ENCODE measurements at regions not wholly inside any gene's neighbourhood (a gene's known extent, or its start where the extent isn't known, plus 50 kb on each side); places are given as distances from the start of the nearest gene placed in this dataset.

DNA sequence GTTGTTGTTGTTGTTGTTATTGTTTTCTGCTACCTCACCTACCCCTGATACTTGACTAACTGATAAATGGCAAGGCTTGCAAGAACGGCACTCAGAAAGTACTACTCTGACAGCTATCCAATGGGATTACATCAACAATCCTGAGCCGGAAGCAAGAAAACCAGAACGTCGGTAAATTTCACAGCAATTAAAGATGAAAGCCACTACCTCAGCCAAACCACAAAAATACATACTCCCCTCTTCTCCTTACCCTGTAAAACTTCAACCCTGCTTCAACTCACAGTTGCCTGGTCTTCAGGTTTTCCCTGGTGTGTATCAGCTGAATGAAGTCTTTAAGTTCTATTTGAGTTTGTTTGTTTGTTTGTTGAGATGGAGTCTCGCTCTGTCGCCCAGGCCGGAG lies 293.7 kb upstream of the RND3 start:
- TF ChIP-seq JUN (CRISPR knock-in tag; IDR thresholded peaks at IDR 0.05) (no peak), SP1 (CRISPR knock-in tag; conservative IDR thresholded peaks at IDR 0.05) (no peak)

Measured in WTC11 (cell line).